HFFc6 (cell line): ENCODE measurements at regions not wholly inside any gene's neighbourhood (a gene's known extent, or its start where the extent isn't known, plus 50 kb on each side); places are given as distances from the start of the nearest gene placed in this dataset.
A peak's percentile ranks its signal among the peaks of the same experiment; 100 is the strongest.

ENCODE experiments used
- DNase-seq: peaks from one replicate; pipeline ENCODE4 v3.0.0-alpha.2; 2018
- H3K27ac Mint-ChIP-seq: 2 replicates; pipeline ENCODE4 v1.8.0; 2020; ENCODE audit warnings: mild to moderate bottlenecking, mixed read lengths
- H3K27me3 Mint-ChIP-seq: 2 replicates; pipeline ENCODE4 v1.8.0; 2021; ENCODE audit warnings: mild to moderate bottlenecking, moderate library complexity, mixed read lengths; ENCODE audit not compliant: insufficient read depth
- H3K36me3 Mint-ChIP-seq: 2 replicates; pipeline ENCODE4 v1.8.0; 2021; ENCODE audit warnings: low read depth, mixed read lengths
- H3K4me1 Mint-ChIP-seq: 2 replicates; pipeline ENCODE4 v1.8.0; 2020; ENCODE audit warnings: low read depth, mixed read lengths
- H3K4me3 Mint-ChIP-seq: 2 replicates; pipeline ENCODE4 v1.8.0; 2020; ENCODE audit warnings: mild to moderate bottlenecking, moderate library complexity, mixed read lengths
- H3K9me3 Mint-ChIP-seq: 2 replicates; pipeline ENCODE4 v1.8.0; 2020; ENCODE audit warnings: mild to moderate bottlenecking, mixed read lengths
- TF ChIP-seq, protein P1 (sequence below): fragments of 200-600 bp; sonication (generic); IDR thresholded peaks from 2 replicates; pipeline ENCODE4 v1.5.0; 2021; ENCODE audit warnings: antibody characterized with exemption, mild to moderate bottlenecking

GRCh38 chr7:52017802-52018679 lies 701.4 kb upstream of the COBL start:
- Mint-ChIP-seq H3K36me3 (no peaks in the 10 kb centered on the region), H3K9me3 (peaks cover 40% of the 10 kb centered on the region), H3K27ac (no peak overlapping the region), H3K4me3 (no peak overlapping the region), H3K27me3 (no peaks in the 10 kb centered on the region), H3K4me1 (no peaks in the 10 kb centered on the region)
- TF ChIP-seq, protein P1, sequence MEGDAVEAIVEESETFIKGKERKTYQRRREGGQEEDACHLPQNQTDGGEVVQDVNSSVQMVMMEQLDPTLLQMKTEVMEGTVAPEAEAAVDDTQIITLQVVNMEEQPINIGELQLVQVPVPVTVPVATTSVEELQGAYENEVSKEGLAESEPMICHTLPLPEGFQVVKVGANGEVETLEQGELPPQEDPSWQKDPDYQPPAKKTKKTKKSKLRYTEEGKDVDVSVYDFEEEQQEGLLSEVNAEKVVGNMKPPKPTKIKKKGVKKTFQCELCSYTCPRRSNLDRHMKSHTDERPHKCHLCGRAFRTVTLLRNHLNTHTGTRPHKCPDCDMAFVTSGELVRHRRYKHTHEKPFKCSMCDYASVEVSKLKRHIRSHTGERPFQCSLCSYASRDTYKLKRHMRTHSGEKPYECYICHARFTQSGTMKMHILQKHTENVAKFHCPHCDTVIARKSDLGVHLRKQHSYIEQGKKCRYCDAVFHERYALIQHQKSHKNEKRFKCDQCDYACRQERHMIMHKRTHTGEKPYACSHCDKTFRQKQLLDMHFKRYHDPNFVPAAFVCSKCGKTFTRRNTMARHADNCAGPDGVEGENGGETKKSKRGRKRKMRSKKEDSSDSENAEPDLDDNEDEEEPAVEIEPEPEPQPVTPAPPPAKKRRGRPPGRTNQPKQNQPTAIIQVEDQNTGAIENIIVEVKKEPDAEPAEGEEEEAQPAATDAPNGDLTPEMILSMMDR = peak; percentile 46
- DNase-seq = no peak

DNA sequence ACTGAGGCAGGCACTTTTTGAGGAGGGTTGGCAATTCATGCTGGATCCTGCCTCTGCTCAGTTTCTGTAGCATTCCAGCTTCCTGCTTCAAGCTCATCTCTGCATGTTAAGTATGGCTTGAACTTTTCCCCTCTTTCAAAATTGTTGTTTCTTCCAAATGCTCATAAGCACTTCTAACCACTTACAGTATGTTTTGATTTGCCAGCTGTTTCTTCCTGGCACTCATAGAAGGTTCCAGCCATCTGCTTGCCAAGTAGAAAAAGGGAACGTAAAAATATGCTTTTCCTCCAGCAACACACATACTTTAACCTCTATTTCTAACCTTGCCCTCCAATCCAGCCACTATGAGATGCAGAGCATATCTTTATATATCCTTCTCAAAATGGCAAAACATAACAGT lies 692.6 kb upstream of the COBL start:
- Mint-ChIP-seq H3K4me3 (no peak overlapping the region), H3K4me1 (no peaks in the 10 kb centered on the region), H3K27me3 (no peaks in the 10 kb centered on the region; the same call in 1 of the 2 replicates), H3K27ac (no peak overlapping the region), H3K9me3 (peaks cover 69% of the 10 kb centered on the region), H3K36me3 (peaks cover 7% of the 10 kb centered on the region)
- DNase-seq = no peak
- TF ChIP-seq, protein P1 = no peak

GRCh38 chr7:52006674-52007073 lies 690.1 kb upstream of the COBL start:
- H3K9me3 Mint-ChIP-seq = peaks cover 78% of the 10 kb centered on the region
- no peak overlapping the region for H3K27ac Mint-ChIP-seq
- H3K36me3 Mint-ChIP-seq = peaks cover 7% of the 10 kb centered on the region
- no peaks in the 10 kb centered on the region; the same call in 1 of the 2 replicates for H3K27me3 Mint-ChIP-seq
- H3K4me1 Mint-ChIP-seq = no peaks in the 10 kb centered on the region
- TF ChIP-seq, protein P1 = no peak
- no peak overlapping the region for H3K4me3 Mint-ChIP-seq
- DNase-seq = no peak

GRCh38 chr7:52005613-52006012 lies 689.0 kb upstream of the COBL start:
- Mint-ChIP-seq H3K27me3 (no peaks in the 10 kb centered on the region), H3K9me3 (peaks cover 70% of the 10 kb centered on the region), H3K36me3 (0 out of 2 replicates have a peak, but pooled peaks cover under 1% of the 10 kb centered on the region), H3K4me3 (no peak overlapping the region), H3K4me1 (no peaks in the 10 kb centered on the region), H3K27ac (no peak overlapping the region)
- TF ChIP-seq, protein P1 = no peak
- DNase-seq = no peak

DNA sequence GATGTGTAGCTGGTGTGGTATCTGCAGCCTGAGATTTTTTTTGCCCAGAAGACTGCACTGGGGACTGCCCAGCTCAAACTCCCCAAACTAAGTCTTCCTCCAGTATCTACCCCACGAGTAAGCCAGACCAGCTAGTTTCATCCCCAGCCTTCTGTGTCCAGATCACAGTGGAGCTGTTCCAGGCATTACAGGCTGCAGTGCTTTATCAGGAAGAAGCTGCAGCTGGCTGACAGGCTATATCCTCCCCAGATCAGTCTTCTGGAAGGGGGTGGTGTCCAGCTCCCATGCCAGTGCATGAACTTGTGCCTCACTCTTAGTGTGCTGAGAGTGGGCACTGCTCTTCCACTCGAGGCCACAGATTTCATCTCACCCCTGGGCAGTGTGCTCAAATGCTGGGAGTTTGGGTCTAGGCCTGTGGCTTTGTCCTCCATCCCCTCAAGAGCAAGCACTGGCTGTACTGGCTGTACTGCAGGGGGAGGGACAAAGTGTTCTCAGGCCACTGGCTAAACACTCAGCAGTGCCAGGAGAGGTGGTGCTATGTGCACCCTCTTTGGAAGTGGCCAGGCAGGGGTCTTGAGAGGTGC lies 679.1 kb upstream of the COBL start:
- TF ChIP-seq, protein P1 = no peak
- Mint-ChIP-seq H3K4me1 (no peaks in the 10 kb centered on the region), H3K36me3 (no peaks in the 10 kb centered on the region), H3K27ac (no peak overlapping the region), H3K27me3 (no peaks in the 10 kb centered on the region), H3K4me3 (no peak overlapping the region), H3K9me3 (peaks cover 61% of the 10 kb centered on the region)
- no peak for DNase-seq
